ENCODE measurements at regions not wholly inside any gene's neighbourhood (a gene's known extent, or its start where the extent isn't known, plus 50 kb on each side); places are given as distances from the start of the nearest gene placed in this dataset.

DNA sequence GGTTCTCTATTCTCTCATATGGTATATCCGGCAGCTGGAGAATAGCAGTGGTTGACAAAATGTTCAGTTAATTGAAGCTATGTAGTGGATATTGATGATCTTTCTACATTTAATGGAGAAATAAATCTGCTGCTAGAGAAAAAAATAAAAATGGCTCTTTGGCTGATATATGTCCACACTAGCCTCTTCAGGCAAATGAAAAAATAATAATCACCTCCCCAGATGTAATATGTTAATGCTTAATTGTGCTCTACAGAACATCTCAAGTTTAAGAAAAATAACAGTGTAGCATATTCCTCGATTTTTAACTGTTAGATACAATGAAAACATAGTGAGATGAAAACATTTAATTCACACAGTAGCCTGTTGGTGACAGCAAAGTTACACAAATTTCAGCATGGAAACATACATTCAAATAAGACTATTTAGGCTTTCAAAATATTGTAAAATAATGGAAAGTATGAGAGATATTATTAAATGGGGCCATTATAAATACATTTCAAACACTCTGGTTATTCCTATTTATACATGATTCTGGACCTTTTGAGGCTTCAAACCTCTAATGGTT lies 543.0 kb downstream of the MAT2B start:
- no peak overlapping the region for H3K27ac ChIP-seq
- no peak for TF ChIP-seq Cebpa-rat (IDR thresholded peaks at IDR 0.05)
- no peaks in the 10 kb centered on the region for H3K36me3 ChIP-seq
- H3K4me3 ChIP-seq, result no peak overlapping the region
- no peak overlapping the region for H3K4me2 ChIP-seq
- no peaks in the 10 kb centered on the region for H3K27me3 ChIP-seq
- H3K9me3 ChIP-seq, result no peaks in the 10 kb centered on the region
- no peak overlapping the region for H3K9ac ChIP-seq
- no peaks in the 10 kb centered on the region for H3K4me1 ChIP-seq
- H4K20me1 ChIP-seq, result no peaks in the 10 kb centered on the region

DNA sequence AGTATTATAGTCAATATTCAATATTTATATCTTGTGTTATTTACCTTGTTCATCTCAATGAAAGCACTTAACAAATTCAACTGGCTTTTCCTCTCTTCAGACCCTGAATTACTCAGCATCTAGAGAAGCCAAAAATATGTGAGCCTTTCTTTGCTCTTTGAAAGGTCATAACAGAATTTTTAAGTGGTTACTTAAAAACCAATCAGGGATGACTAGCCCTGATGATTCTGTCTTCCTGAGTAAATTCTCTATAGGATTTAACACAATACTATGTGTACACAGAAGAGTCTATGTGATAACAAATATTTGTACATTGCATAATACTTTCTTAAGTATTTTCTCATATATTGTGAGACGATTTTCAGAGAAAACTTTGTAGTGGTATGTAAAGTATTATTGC lies 546.3 kb downstream of the MAT2B start:
- Histone ChIP-seq H3K9ac (no peak overlapping the region), H4K20me1 (no peaks in the 10 kb centered on the region), H3K27me3 (no peaks in the 10 kb centered on the region), H3K27ac (no peak overlapping the region), H3K4me1 (no peaks in the 10 kb centered on the region), H3K4me2 (no peak overlapping the region), H3K36me3 (no peaks in the 10 kb centered on the region), H3K9me3 (no peaks in the 10 kb centered on the region), H3K4me3 (no peak overlapping the region)
- TF ChIP-seq Cebpa-rat (IDR thresholded peaks at IDR 0.05), result no peak

DNA sequence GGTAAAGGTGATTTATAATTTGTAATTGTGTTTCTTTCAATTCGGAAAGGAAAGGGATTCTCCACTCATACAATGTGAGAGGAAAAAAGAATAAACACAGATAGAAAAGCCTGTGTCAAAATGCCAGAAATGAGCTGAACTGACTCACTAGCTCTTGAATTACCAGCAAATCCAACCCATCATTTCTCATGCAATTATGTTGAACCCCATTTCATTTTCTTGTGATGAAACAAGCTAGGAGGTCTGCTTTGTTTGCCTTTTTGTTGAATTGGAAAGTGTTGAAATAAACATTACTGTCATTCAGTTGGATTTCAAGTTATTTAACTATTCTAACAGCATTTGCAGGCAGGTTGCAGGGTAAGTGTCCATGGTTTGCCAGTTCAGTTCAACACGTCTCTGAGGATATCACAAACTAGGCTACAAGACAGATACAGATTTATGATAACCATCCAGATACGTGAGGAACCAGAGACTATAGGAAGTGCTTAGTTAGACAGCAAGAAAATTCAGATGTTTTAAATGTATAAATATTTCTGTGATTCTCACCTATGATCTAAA lies 547.2 kb downstream of the MAT2B start:
- Histone ChIP-seq H3K4me1 (no peaks in the 10 kb centered on the region), H3K27ac (no peak overlapping the region), H3K4me2 (no peak overlapping the region), H3K9me3 (no peaks in the 10 kb centered on the region), H3K9ac (no peak overlapping the region), H3K4me3 (no peak overlapping the region), H3K36me3 (no peaks in the 10 kb centered on the region), H3K27me3 (no peaks in the 10 kb centered on the region), H4K20me1 (no peaks in the 10 kb centered on the region)
- no peak for TF ChIP-seq Cebpa-rat (IDR thresholded peaks at IDR 0.05)

DNA sequence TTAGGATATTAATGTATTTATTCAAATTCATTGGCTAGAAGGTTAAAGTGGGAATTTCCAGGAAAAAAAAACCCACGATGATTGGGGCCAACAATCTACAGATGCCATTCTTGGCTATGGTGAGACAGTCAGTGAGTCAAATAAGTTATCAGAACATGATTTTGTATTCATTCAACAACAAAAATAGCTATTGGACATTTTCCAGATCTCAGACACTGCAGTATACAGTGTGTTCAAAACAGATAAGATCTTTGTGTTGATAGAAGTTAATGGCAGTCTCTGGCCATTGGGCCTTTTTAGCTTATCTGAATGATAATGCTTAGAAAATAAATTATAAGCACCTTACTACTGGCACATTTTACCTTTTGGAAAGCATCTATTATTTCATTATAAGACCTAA lies 547.7 kb downstream of the MAT2B start:
- H3K9ac ChIP-seq, result no peak overlapping the region
- no peak for TF ChIP-seq Cebpa-rat (IDR thresholded peaks at IDR 0.05)
- H3K27me3 ChIP-seq, result no peaks in the 10 kb centered on the region
- no peaks in the 10 kb centered on the region for H3K36me3 ChIP-seq
- H3K4me3 ChIP-seq, result no peak overlapping the region
- no peak overlapping the region for H3K27ac ChIP-seq
- H3K4me1 ChIP-seq, result no peaks in the 10 kb centered on the region
- no peak overlapping the region for H3K4me2 ChIP-seq
- no peaks in the 10 kb centered on the region for H3K9me3 ChIP-seq
- no peaks in the 10 kb centered on the region for H4K20me1 ChIP-seq

DNA sequence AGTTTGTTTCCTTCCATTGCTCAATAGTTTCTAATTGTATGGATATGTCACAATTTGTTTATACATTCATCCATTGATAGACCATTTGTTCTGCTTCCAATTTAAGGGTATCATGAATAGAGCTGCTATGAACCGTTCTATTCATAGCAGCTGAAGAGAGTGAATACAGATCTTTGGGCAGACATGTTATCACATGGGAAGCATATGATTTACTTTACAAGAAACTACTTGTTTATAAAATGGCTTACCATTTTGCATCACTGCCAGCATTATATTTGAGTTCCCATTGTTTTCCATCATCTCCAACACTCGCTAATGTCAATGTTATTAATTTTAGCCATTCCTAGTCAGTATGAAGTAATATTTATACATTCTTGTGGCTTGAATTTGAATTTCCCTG lies 549.0 kb downstream of the MAT2B start:
- no peaks in the 10 kb centered on the region for H4K20me1 ChIP-seq
- H3K4me1 ChIP-seq, result no peaks in the 10 kb centered on the region
- H3K27ac ChIP-seq, result no peak overlapping the region
- no peak overlapping the region for H3K9ac ChIP-seq
- H3K4me2 ChIP-seq, result no peak overlapping the region
- no peaks in the 10 kb centered on the region for H3K9me3 ChIP-seq
- no peaks in the 10 kb centered on the region for H3K27me3 ChIP-seq
- H3K4me3 ChIP-seq, result no peak overlapping the region
- no peak for TF ChIP-seq Cebpa-rat (IDR thresholded peaks at IDR 0.05)
- no peaks in the 10 kb centered on the region for H3K36me3 ChIP-seq

DNA sequence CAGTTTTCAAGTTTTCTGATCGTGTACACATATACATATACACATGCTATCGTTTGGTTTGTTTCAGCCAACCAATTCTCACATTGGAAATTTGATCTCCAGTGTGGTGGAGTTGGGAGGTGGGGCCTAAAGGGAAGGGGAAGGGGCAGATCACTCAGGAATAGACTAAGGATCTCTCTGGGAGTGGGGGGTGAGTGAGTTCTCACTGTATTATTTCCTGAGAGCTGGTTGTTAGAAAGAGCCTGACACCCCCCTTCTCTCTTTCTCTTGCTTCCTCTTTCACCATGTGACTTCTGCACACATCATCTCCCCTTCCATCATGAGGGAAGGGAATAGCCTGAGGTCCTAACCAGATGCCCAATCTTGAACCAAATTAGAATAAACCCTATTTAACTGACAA lies 551.7 kb downstream of the MAT2B start:
- H3K27me3 ChIP-seq, result no peaks in the 10 kb centered on the region
- no peaks in the 10 kb centered on the region for H3K4me1 ChIP-seq
- no peak for TF ChIP-seq Cebpa-rat (IDR thresholded peaks at IDR 0.05)
- H3K9ac ChIP-seq, result no peak overlapping the region
- H3K4me2 ChIP-seq, result no peak overlapping the region
- no peak overlapping the region for H3K27ac ChIP-seq
- H3K9me3 ChIP-seq, result no peaks in the 10 kb centered on the region
- no peaks in the 10 kb centered on the region for H3K36me3 ChIP-seq
- no peaks in the 10 kb centered on the region for H4K20me1 ChIP-seq
- H3K4me3 ChIP-seq, result no peak overlapping the region

DNA sequence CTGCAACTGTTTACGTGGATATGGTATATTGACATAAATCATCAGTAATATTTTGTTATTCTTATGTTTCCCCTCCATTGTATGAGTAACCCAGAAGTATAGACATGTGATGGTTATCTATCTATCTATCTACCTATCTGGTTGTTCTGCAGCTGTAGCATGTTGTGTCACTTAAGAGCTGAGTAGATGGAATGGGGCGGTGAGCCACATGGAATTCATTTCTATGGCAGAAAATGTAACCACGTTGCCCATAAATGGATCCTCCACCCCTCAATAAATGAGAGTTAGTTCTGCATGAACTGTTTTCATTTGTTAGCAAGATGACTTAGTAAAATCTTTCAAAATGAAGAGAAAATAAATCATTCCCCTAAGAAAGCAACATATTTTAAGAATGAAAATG lies 553.2 kb downstream of the MAT2B start:
- H3K9ac ChIP-seq, result no peak overlapping the region
- no peaks in the 10 kb centered on the region for H3K9me3 ChIP-seq
- no peak for TF ChIP-seq Cebpa-rat (IDR thresholded peaks at IDR 0.05)
- no peaks in the 10 kb centered on the region for H3K4me1 ChIP-seq
- no peaks in the 10 kb centered on the region for H3K27me3 ChIP-seq
- H3K27ac ChIP-seq, result no peak overlapping the region
- no peaks in the 10 kb centered on the region for H4K20me1 ChIP-seq
- no peak overlapping the region for H3K4me3 ChIP-seq
- H3K4me2 ChIP-seq, result no peak overlapping the region
- no peaks in the 10 kb centered on the region for H3K36me3 ChIP-seq

DNA sequence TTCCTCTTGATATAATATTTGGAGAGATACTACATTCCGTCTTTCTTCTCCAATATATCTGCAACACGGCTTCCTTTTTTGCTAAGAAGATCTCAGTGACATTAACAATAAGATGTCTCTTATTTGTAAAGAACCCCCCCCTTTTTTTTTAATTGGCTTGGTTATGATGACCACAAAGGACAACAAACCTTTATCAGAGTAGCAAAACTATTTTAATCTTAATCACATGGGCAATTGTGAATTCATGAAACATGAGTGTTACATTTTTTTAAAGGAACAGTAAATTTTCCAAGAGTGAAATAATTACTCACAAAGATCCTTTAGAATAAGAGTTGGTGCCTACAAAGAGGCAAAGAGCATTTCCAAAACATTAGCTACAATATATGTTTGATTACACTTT lies 554.1 kb downstream of the MAT2B start:
- no peaks in the 10 kb centered on the region for H3K9me3 ChIP-seq
- no peak for TF ChIP-seq Cebpa-rat (IDR thresholded peaks at IDR 0.05)
- H3K27me3 ChIP-seq, result no peaks in the 10 kb centered on the region
- H3K9ac ChIP-seq, result no peak overlapping the region
- H3K4me3 ChIP-seq, result no peak overlapping the region
- H3K36me3 ChIP-seq, result no peaks in the 10 kb centered on the region
- H3K4me1 ChIP-seq, result no peaks in the 10 kb centered on the region
- no peaks in the 10 kb centered on the region for H4K20me1 ChIP-seq
- no peak overlapping the region for H3K4me2 ChIP-seq
- no peak overlapping the region for H3K27ac ChIP-seq

DNA sequence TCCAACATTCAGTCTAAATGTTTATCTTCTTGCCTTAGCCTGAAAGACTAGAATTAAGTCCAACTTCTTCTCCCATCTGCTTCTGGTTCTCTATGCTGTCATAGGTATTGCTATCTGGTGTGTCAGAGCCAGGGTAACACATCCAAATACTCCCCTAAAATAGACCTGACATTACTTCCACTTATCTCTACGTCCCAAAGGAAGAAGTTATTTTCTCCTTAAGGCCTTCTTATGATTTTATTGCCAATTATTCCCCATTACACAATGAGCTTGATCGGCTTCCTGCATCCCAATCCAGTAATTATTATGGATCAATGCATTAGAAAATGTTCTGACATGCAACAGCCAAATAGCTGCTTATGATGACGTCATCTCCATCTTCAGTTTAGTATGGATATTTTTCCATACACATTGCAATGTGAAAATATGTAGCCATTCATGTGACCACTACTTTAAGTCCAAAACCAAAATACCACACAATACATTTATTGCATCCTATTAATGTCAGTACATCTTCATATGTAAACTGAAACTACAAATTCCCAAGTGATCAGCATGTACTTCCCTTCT lies 555.5 kb downstream of the MAT2B start:
- Histone ChIP-seq H3K4me1 (no peaks in the 10 kb centered on the region), H3K9me3 (no peaks in the 10 kb centered on the region), H4K20me1 (no peaks in the 10 kb centered on the region), H3K4me2 (no peak overlapping the region), H3K36me3 (no peaks in the 10 kb centered on the region), H3K27ac (no peak overlapping the region), H3K4me3 (no peak overlapping the region), H3K27me3 (no peaks in the 10 kb centered on the region), H3K9ac (no peak overlapping the region)
- TF ChIP-seq Cebpa-rat (IDR thresholded peaks at IDR 0.05), result no peak

DNA sequence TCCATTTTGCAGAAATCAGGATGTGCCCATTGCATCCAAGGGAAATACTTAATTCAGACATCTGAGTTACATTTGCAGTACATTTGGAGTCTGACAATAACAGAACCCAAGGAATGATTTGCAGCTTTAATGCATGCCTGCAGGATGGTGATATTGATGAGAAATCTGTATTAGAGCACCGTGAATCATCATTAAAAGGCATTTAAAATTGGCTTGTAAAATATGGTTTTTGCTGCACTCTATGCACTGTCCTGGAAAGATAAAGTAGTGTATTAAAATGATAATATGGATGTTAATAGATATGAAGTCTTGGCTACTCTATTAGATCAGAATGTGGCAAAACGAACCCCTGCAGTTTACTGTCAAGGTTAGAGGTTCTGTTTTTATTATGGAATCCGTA lies 556.9 kb downstream of the MAT2B start:
- H3K36me3 ChIP-seq, result no peaks in the 10 kb centered on the region
- H3K27ac ChIP-seq, result no peak overlapping the region
- no peaks in the 10 kb centered on the region for H3K27me3 ChIP-seq
- no peak for TF ChIP-seq Cebpa-rat (IDR thresholded peaks at IDR 0.05)
- H4K20me1 ChIP-seq, result no peaks in the 10 kb centered on the region
- no peak overlapping the region for H3K9ac ChIP-seq
- H3K4me2 ChIP-seq, result no peak overlapping the region
- H3K9me3 ChIP-seq, result no peaks in the 10 kb centered on the region
- H3K4me3 ChIP-seq, result no peak overlapping the region
- H3K4me1 ChIP-seq, result no peaks in the 10 kb centered on the region

DNA sequence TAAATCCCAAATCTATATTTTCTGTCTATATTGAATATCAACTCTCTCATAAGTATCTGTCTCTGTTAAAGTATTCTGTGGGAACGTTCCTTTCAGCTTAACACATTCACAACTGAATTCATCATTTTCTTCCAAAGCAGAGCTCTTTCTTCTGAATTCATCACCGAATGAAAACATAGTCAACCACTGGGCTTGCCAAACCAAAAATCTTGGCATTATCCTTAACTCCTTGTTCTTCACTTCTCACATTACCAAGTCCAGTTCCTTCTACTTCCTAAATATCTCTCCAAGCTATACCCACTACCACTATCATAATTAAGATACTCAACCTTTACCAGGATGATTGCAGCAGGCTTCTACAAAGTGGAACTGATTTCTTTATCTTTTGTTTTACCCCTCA lies 559.8 kb downstream of the MAT2B start:
- no peak overlapping the region for H3K27ac ChIP-seq
- no peak for TF ChIP-seq Cebpa-rat (IDR thresholded peaks at IDR 0.05)
- no peaks in the 10 kb centered on the region for H3K27me3 ChIP-seq
- no peaks in the 10 kb centered on the region for H4K20me1 ChIP-seq
- no peaks in the 10 kb centered on the region for H3K9me3 ChIP-seq
- no peaks in the 10 kb centered on the region for H3K4me1 ChIP-seq
- no peak overlapping the region for H3K9ac ChIP-seq
- H3K36me3 ChIP-seq, result no peaks in the 10 kb centered on the region
- no peak overlapping the region for H3K4me2 ChIP-seq
- H3K4me3 ChIP-seq, result no peak overlapping the region
